CD8-positive, alpha-beta memory T cell (primary cell): ENCODE measurements at regions not wholly inside any gene's neighbourhood (a gene's known extent, or its start where the extent isn't known, plus 50 kb on each side); places are given as distances from the start of the nearest gene placed in this dataset.
A peak's percentile ranks its signal among the peaks of the same experiment; 100 is the strongest.

ENCODE experiments used
- CTCF ChIA-PET: fragments of 350-600 bp; sonication (Branson Sonifier 250); formaldehyde crosslinking; loops from one replicate; lab custom pipeline; 2021; ENCODE audit warnings: antibody characterized with exemption; lab: Charles Lee
- POLR2A ChIA-PET: fragments of 350-600 bp; sonication (Branson Sonifier 250); formaldehyde crosslinking; loops from one replicate; lab custom pipeline; 2021; ENCODE audit warnings: antibody characterized with exemption; lab: Charles Lee
- DNase-seq, 5 donors: peaks; one replicate each; pipeline versions ENCODE4 v3.0.0 to v3.0.0-alpha.2; 2020 to 2022; ENCODE audit warnings: mixed read lengths in 1 of 5
- H3K27ac ChIP-seq: one replicate; pipeline ENCODE4 v1.7.0; 2013; ENCODE audit warnings: low read depth, mild to moderate bottlenecking, low read length, moderate library complexity
- H3K27me3 ChIP-seq: 2 replicates; pipeline ENCODE4 v1.7.0; 2013; ENCODE audit warnings: low read length, mild to moderate bottlenecking; ENCODE audit not compliant: insufficient read depth, poor library complexity, severe bottlenecking
- H3K36me3 ChIP-seq: 2 replicates; pipeline ENCODE4 v1.7.0; 2013; ENCODE audit warnings: mild to moderate bottlenecking, low read length, moderate library complexity; ENCODE audit not compliant: insufficient read depth
- H3K4me1 ChIP-seq: 2 replicates; pipeline ENCODE4 v1.7.0; 2013; ENCODE audit warnings: mild to moderate bottlenecking, low read length, moderate library complexity; ENCODE audit not compliant: insufficient read depth
- H3K4me3 ChIP-seq: 2 replicates; pipeline ENCODE4 v1.7.0; 2013; ENCODE audit warnings: mild to moderate bottlenecking, low read length
- H3K9me3 ChIP-seq: 2 replicates; pipeline ENCODE4 v1.7.0; 2013; ENCODE audit warnings: mild to moderate bottlenecking, low read length
- H3K27ac Mint-ChIP-seq, 8 donors: one replicate each; pipeline ENCODE4 v1.8.0; 2020 to 2021; ENCODE audit warnings: mixed read lengths in 8 of 8, mild to moderate bottlenecking in 6 of 8, inconsistent platforms in 3 of 8, moderate library complexity in 3 of 8
- H3K27me3 Mint-ChIP-seq, 2 donors: one replicate each; pipeline ENCODE4 v1.8.0; 2020 to 2021; ENCODE audit warnings: mixed read lengths in 2 of 2, mild to moderate bottlenecking in 1 of 2, moderate library complexity in 1 of 2
- H3K36me3 Mint-ChIP-seq, 3 donors: one replicate each; pipeline ENCODE4 v1.8.0; 2020 to 2021; ENCODE audit warnings: mixed read lengths in 3 of 3, inconsistent platforms in 1 of 3, mild to moderate bottlenecking in 1 of 3
- H3K4me1 Mint-ChIP-seq, 3 donors: one replicate each; pipeline ENCODE4 v1.8.0; 2020 to 2021; ENCODE audit warnings: mixed read lengths in 3 of 3, inconsistent platforms in 1 of 3, mild to moderate bottlenecking in 1 of 3
- H3K4me3 Mint-ChIP-seq, 7 donors: one replicate each; pipeline ENCODE4 v1.8.0; 2020 to 2021; ENCODE audit warnings: mixed read lengths in 7 of 7, mild to moderate bottlenecking in 6 of 7, moderate library complexity in 4 of 7, inconsistent platforms in 2 of 7
- H3K9me3 Mint-ChIP-seq, 5 donors: one replicate each; pipeline ENCODE4 v1.8.0; 2020 to 2022; ENCODE audit warnings: mixed read lengths in 5 of 5, mild to moderate bottlenecking in 3 of 5, moderate library complexity in 2 of 5, inconsistent platforms in 1 of 5

DNA sequence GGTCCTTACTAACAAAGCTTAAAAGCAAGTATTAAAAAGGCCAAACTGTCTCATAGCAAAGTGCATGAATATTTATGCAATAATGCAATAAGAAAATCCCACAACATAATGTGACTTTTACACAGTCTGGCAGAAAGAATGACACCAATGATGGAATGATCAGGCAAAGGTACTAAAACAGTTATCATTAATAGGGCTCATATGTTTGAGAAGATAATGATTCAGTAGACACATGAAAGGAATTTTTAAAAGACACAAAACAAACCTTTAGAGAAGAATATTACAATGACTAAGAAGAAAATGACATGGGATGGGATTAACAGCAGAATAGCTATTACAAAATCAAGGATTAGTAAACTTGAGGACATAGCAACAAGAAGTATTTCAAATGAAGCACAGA is 1411.2 kb upstream of the TMEM132C start:
- ChIA-PET CTCF (no interaction called here), POLR2A (no interaction called here)
- Histone ChIP-seq H3K27ac (no peak overlapping the region), H3K4me3 (no peak overlapping the region), H3K9me3 (no peaks in the 10 kb centered on the region), H3K27me3 (no peaks in the 10 kb centered on the region), H3K4me1 (no peaks in the 10 kb centered on the region), H3K36me3 (no peaks in the 10 kb centered on the region)
- Mint-ChIP-seq H3K9me3 (peaks cover 0 to 3% (median 0%) of the 10 kb centered on the region in 5 donors), H3K27ac (no peak overlapping the region), H3K4me1 (no peaks in the 10 kb centered on the region), H3K4me3 (no peak overlapping the region), H3K27me3 (peaks cover 0 to 3% of the 10 kb centered on the region in 2 donors), H3K36me3 (no peaks in the 10 kb centered on the region)
- DNase-seq = no peak

DNA sequence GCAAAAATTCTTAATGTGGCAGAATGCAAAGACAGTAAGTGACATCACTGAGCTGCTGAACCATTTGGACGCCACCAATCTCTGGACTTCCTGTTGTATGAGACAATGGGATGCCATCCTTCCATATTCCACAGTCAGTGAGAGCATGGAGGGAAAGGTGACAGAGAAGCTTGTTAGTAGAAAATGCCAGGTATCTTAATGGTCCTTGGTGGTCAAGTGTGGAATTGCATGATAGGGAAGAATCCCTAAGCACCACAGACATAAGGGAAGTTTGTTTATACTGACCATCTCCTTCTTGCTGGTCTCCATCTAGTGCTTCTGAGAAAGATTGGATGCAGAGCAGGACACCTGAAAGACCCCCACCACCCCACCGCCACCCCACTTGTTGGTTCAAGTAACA is 1410.0 kb upstream of the TMEM132C start:
- H3K36me3 ChIP-seq = no peaks in the 10 kb centered on the region
- peaks cover 0 to 3% (median 0%) of the 10 kb centered on the region in 5 donors for H3K9me3 Mint-ChIP-seq
- POLR2A ChIA-PET = no interaction called here
- CTCF ChIA-PET = interaction anchor here (0.6 kb wide), 1 partner anchor 12 kb away, joined by 4 read pairs; no protein-coding TSS in a partner anchor
- no peak overlapping the region for H3K4me3 Mint-ChIP-seq
- no peak overlapping the region for H3K4me3 ChIP-seq
- no peak overlapping the region for H3K27ac ChIP-seq
- no peaks in the 10 kb centered on the region for H3K4me1 ChIP-seq
- peaks cover 0 to 3% of the 10 kb centered on the region in 2 donors for H3K27me3 Mint-ChIP-seq
- no peaks in the 10 kb centered on the region for H3K27me3 ChIP-seq
- H3K4me1 Mint-ChIP-seq = no peaks in the 10 kb centered on the region
- no peak for DNase-seq
- H3K9me3 ChIP-seq = no peaks in the 10 kb centered on the region
- no peaks in the 10 kb centered on the region for H3K36me3 Mint-ChIP-seq
- no peak overlapping the region for H3K27ac Mint-ChIP-seq

DNA sequence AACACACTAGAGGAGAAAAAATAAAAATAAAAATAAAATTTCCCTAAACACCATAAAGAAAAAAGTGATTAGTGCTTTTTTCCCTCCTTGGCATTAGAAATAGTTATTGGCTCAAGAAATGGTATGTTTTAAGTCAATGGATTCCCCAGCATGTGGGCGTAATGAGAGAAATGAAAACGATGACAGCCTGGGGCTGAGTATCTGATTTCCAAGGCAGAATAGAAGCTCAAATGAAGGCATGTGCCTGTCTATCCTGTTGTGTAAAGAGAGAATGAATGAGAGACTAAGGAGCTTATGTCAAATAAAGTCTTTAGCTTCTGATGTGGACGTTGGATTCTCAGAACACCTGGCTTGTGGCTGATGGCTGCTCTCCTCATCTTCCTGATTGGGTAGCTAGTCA is 1408.4 kb upstream of the TMEM132C start:
- Histone ChIP-seq H3K9me3 (no peaks in the 10 kb centered on the region), H3K4me3 (no peak overlapping the region), H3K4me1 (no peaks in the 10 kb centered on the region), H3K36me3 (no peaks in the 10 kb centered on the region), H3K27ac (no peak overlapping the region), H3K27me3 (no peaks in the 10 kb centered on the region)
- no peaks in the 10 kb centered on the region for H3K4me1 Mint-ChIP-seq
- no peak overlapping the region for H3K4me3 Mint-ChIP-seq
- no peak overlapping the region for H3K27ac Mint-ChIP-seq
- H3K9me3 Mint-ChIP-seq = peaks cover 0 to 3% (median 0%) of the 10 kb centered on the region in 5 donors
- ChIA-PET CTCF (interaction anchor here (1.3 to 2.2 kb wide), 2 partner anchors 9 to 15 kb away, joined by 3 to 6 read pairs; no protein-coding TSS in a partner anchor), POLR2A (no interaction called here)
- H3K36me3 Mint-ChIP-seq = no peaks in the 10 kb centered on the region
- H3K27me3 Mint-ChIP-seq = no peaks in the 10 kb centered on the region
- DNase-seq = no peak

DNA sequence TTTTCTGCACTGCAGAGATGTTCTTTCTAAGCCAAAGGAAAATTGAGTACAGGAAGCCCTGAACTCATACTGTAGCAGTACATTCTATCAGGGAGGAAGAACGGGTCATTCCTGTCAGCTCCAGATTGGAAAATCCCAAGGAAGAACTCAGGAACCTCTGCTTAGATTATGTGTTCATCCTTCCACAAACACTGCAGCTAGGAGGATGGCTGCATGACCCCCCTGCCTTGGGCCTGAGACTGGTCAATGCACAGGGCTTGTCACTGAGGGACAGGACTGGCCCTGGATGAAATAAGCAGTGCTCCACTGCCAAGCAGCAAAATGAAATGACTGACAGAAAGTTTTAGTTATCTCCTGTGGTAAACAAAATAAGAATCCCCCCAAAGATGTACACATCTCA is 1406.8 kb upstream of the TMEM132C start:
- Histone ChIP-seq H3K9me3 (no peaks in the 10 kb centered on the region), H3K27me3 (no peaks in the 10 kb centered on the region), H3K4me1 (no peaks in the 10 kb centered on the region), H3K27ac (no peak overlapping the region), H3K4me3 (no peak overlapping the region), H3K36me3 (no peaks in the 10 kb centered on the region)
- peaks cover 0 to 3% (median 0%) of the 10 kb centered on the region in 5 donors for H3K9me3 Mint-ChIP-seq
- POLR2A ChIA-PET = no interaction called here
- H3K27ac Mint-ChIP-seq = no peak overlapping the region
- H3K4me1 Mint-ChIP-seq = no peaks in the 10 kb centered on the region
- no peaks in the 10 kb centered on the region for H3K36me3 Mint-ChIP-seq
- H3K27me3 Mint-ChIP-seq = no peaks in the 10 kb centered on the region
- no peak overlapping the region for H3K4me3 Mint-ChIP-seq
- no peak for DNase-seq
- CTCF ChIA-PET = interaction anchor here (2.2 kb wide), 1 partner anchor 10 kb away, joined by 6 read pairs; no protein-coding TSS in a partner anchor

DNA sequence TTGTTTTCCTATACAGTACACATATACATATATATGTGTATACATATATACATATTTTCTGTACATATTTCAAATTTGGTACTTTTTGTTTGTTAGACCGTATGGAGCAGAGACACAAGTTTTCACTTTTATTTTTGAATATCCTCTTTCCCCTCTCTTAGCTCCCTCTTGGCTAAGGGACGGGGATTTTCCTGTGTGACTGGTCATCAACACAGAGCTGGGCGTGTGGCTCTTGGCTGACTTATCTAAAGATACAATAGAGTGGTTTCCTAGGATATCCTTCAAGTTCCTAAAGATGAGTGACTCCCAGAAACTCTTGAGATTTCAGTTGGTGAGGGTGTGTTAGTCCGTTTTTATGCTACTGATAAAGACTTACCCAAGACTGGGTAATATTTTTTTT is 1404.5 kb upstream of the TMEM132C start:
- Histone ChIP-seq H3K27ac (no peak overlapping the region), H3K36me3 (no peaks in the 10 kb centered on the region), H3K9me3 (no peaks in the 10 kb centered on the region), H3K4me1 (no peaks in the 10 kb centered on the region), H3K27me3 (no peaks in the 10 kb centered on the region), H3K4me3 (no peak overlapping the region)
- DNase-seq = no peak
- ChIA-PET CTCF (no interaction called here), POLR2A (no interaction called here)
- Mint-ChIP-seq H3K4me3 (no peak overlapping the region), H3K4me1 (no peaks in the 10 kb centered on the region), H3K36me3 (no peaks in the 10 kb centered on the region), H3K9me3 (peaks cover 0 to 4% (median 1%) of the 10 kb centered on the region in 5 donors), H3K27ac (no peak overlapping the region), H3K27me3 (no peaks in the 10 kb centered on the region)

DNA sequence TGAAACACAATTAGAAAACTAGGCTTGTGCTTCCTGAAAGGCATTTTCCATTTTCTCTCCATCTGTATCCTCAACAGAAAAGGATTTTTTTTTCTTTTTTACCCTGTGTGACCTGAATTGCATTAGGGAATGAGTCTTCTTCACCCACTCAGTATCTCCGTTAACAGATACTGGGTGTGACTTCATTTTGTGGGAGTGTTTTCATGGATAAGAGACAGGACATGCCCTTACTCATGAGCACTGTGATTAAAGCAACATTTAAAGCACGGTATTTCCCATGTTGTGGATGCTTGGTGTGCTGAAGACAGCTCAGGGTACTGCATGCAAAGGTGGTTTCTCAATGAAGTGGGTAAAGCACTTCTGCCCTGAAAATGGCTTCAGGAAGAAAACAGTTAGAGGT is 1397.3 kb upstream of the TMEM132C start:
- Mint-ChIP-seq H3K27me3 (peaks cover 0 to 3% of the 10 kb centered on the region in 2 donors), H3K4me1 (peaks cover 4 to 6% (median 4%) of the 10 kb centered on the region in 3 donors), H3K4me3 (no peak overlapping the region), H3K27ac (no peak overlapping the region), H3K9me3 (peaks cover 0 to 3% (median 0%) of the 10 kb centered on the region in 5 donors), H3K36me3 (no peaks in the 10 kb centered on the region)
- H3K9me3 ChIP-seq = no peaks in the 10 kb centered on the region
- H3K27ac ChIP-seq = peak overlapping the region; percentile 11
- no peaks in the 10 kb centered on the region for H3K4me1 ChIP-seq
- CTCF ChIA-PET = interaction anchor here (1.2 kb wide), 1 partner anchor 1686 kb away, joined by 3 read pairs; no protein-coding TSS in a partner anchor
- no peaks in the 10 kb centered on the region for H3K36me3 ChIP-seq
- POLR2A ChIA-PET = no interaction called here
- H3K27me3 ChIP-seq = no peaks in the 10 kb centered on the region
- DNase-seq = no peak
- no peak overlapping the region for H3K4me3 ChIP-seq

DNA sequence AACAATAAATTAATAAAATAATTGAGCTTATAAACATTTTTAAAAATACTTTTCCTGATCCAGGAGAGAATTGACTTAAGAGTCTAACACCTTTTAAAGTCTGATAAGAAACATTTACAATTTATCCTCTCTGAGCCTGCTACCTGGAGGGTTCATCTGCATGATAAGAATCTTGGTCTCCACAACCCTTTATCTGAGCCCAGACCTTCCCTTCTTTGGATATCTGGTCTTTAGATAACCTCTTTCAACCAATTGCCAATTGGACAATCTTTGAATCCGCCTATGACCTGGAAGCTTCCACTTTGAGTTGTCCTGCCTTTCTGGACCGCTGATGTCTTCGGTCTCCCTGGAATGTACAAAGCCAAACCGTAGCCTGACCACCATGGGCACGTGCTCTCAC is 1393.3 kb upstream of the TMEM132C start:
- H3K9me3 Mint-ChIP-seq = no peaks in the 10 kb centered on the region
- no peaks in the 10 kb centered on the region for H3K27me3 ChIP-seq
- no peaks in the 10 kb centered on the region for H3K4me1 ChIP-seq
- no peak for DNase-seq
- peaks cover 4 to 6% (median 4%) of the 10 kb centered on the region in 3 donors for H3K4me1 Mint-ChIP-seq
- H3K4me3 Mint-ChIP-seq = no peak overlapping the region
- H3K36me3 ChIP-seq = no peaks in the 10 kb centered on the region
- H3K27me3 Mint-ChIP-seq = peaks cover 3 to 4% of the 10 kb centered on the region in 2 donors
- H3K9me3 ChIP-seq = no peaks in the 10 kb centered on the region
- no peak overlapping the region for H3K4me3 ChIP-seq
- no peak overlapping the region for H3K27ac ChIP-seq
- POLR2A ChIA-PET = no interaction called here
- no peaks in the 10 kb centered on the region for H3K36me3 Mint-ChIP-seq
- peak overlapping the region in 2 of 8 donors; percentile 3 to 39 for H3K27ac Mint-ChIP-seq
- CTCF ChIA-PET = interaction anchor here (1.0 to 2.8 kb wide), 5 partner anchors 12 to 1691 kb away, joined by 3 to 17 read pairs (median 3); no protein-coding TSS in a partner anchor

DNA sequence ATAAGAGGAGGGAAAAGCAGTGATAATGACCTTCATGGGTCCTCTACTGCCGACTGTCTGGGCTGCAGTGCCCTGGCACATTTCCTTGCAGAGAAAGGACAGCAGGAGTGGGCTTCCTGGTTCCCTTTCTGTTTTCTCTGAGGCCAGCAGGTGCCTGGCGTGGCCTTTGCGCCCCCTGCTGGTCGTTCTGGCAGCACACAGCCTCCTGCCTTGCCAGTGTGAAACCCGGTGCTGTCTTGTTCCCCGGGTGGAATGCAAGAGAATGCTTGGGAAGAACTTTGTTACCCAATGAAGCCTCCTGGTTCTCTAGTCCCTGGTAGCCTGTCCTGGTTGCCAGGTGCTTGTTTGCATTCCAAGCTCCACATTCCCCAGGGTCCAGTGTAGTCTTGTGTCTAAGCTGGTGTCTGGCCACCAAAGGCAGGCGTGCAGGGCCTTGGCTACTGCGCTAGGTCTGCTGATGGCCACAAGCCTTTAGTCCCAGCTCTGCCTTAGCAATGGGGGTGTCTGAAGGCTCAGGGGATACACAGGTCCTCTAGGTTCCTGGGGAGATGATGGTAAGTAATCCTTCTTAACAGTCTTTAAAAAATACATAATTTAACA is 1392.4 kb upstream of the TMEM132C start:
- Mint-ChIP-seq H3K4me3 (no peak overlapping the region), H3K36me3 (no peaks in the 10 kb centered on the region), H3K9me3 (no peaks in the 10 kb centered on the region), H3K27ac (peak overlapping the region in 1 of 8 donors; percentile 39), H3K4me1 (peaks cover 4 to 6% (median 4%) of the 10 kb centered on the region in 3 donors), H3K27me3 (peaks cover 3 to 4% of the 10 kb centered on the region in 2 donors)
- Histone ChIP-seq H3K4me1 (no peaks in the 10 kb centered on the region), H3K36me3 (no peaks in the 10 kb centered on the region), H3K9me3 (no peaks in the 10 kb centered on the region), H3K4me3 (no peak overlapping the region), H3K27me3 (no peaks in the 10 kb centered on the region), H3K27ac (no peak overlapping the region)
- POLR2A ChIA-PET = no interaction called here
- CTCF ChIA-PET = interaction anchor here (0.6 to 2.8 kb wide), 8 partner anchors 11 to 1692 kb away, joined by 3 to 17 read pairs (median 4); no protein-coding TSS in a partner anchor
- DNase-seq = peak; percentile 12 to 71 (median 55)
